ENCODE measurements at regions not wholly inside any gene's neighbourhood (a gene's known extent, or its start where the extent isn't known, plus 50 kb on each side); places are given as distances from the start of the nearest gene placed in this dataset.
"Not testable (repeated sequence)": the region's sequence is repeated elsewhere in the genome, so short reads cannot be mapped to it uniquely, and the experiment has no call there.

- Histone ChIP-seq H3K36me3 (no peaks in the 10 kb centered on the region), H3K27ac (no peak overlapping the region), H3K27me3 (no peaks in the 10 kb centered on the region), H3K4me3 (no peak overlapping the region), H3K9me3 (no peaks in the 10 kb centered on the region), H3K4me1 (peaks cover 8% of the 10 kb centered on the region)
- no peak for DNase-seq (ENCODE audit: extremely low spot score in 2 of 2)
- intact Hi-C loops (cut with DNase I): no loop called here
- TF ChIP-seq, protein P1, sequence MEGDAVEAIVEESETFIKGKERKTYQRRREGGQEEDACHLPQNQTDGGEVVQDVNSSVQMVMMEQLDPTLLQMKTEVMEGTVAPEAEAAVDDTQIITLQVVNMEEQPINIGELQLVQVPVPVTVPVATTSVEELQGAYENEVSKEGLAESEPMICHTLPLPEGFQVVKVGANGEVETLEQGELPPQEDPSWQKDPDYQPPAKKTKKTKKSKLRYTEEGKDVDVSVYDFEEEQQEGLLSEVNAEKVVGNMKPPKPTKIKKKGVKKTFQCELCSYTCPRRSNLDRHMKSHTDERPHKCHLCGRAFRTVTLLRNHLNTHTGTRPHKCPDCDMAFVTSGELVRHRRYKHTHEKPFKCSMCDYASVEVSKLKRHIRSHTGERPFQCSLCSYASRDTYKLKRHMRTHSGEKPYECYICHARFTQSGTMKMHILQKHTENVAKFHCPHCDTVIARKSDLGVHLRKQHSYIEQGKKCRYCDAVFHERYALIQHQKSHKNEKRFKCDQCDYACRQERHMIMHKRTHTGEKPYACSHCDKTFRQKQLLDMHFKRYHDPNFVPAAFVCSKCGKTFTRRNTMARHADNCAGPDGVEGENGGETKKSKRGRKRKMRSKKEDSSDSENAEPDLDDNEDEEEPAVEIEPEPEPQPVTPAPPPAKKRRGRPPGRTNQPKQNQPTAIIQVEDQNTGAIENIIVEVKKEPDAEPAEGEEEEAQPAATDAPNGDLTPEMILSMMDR (IDR thresholded peaks at IDR 0.05): no peak
- TF ChIP-seq POLR2AphosphoS5 (IDR thresholded peaks at IDR 0.05; ENCODE audit: insufficient read depth in 1 of 2, low read depth in 1 of 2) (no peak), POLR2A (IDR thresholded peaks at IDR 0.05) (no peak)
These were observed 96.5 kb downstream of the PPIAL4G start for GRCh38 chr1:148386617-148387016.

DNA sequence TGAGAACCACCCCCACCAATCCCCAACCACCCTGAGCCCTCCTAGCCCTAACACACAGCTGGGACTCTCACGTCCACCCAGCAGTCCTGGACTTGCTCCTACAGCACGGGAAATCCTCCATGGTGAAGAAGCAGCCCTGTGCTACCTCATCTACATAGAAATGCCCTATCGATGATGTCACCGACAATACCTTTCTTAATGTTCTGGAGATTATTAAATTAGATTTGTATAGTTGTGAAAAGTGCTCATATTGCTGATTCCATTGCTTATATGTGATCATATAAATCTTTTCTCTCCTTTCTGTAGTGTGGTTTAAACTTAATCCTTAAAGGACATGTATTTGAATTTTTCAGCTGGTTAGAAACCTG, 97.1 kb downstream of the PPIAL4G start:
- H3K4me3 ChIP-seq; intact Hi-C loops (cut with DNase I); DNase-seq (ENCODE audit: extremely low spot score in 2 of 2); H3K9me3 ChIP-seq; H3K4me1 ChIP-seq; H3K36me3 ChIP-seq; H3K27me3 ChIP-seq; H3K27ac ChIP-seq: not testable (repeated sequence)

DNA sequence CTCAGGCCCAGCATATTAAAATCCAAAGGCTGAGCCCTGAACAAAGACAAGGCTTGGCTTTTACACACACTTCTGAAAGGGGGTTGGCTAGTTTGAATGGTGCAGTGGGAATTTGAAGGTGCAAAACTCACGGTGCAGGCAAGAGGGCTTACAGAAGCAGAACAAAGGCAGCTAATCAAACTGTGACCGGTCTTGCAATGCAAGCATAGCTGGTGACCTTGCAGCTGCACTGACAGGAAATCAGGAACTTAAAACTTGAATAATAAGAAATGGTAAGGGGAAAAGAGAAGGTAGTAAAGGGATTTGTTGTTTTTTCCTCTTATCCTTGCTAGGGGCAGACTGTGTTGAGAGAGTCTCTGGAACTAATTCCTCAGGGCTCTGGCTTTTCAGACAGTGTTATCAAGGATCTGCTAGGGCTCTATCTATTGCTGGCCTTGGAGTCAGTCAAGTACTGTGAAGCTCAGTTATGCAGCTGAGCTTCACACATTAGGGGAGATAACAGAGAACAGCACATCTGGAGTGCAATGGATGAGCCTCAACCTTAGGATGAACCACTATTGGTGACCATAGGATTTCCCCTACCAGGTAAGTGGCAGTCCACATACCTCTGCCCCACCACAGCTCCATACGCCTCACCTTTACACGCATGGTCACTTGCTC, 97.6 kb downstream of the PPIAL4G start:
- H3K27me3 ChIP-seq: no peaks in the 10 kb centered on the region
- no peak for TF ChIP-seq POLR2A (IDR thresholded peaks at IDR 0.05)
- no peak for TF ChIP-seq POLR2AphosphoS5 (IDR thresholded peaks at IDR 0.05; ENCODE audit: insufficient read depth in 1 of 2, low read depth in 1 of 2)
- TF ChIP-seq, protein P1 (IDR thresholded peaks at IDR 0.05): no peak
- no peaks in the 10 kb centered on the region for H3K36me3 ChIP-seq
- H3K9me3 ChIP-seq: no peaks in the 10 kb centered on the region
- no peak for DNase-seq (ENCODE audit: extremely low spot score in 2 of 2)
- intact Hi-C loops (cut with DNase I): no loop called here
- H3K4me3 ChIP-seq: no peak overlapping the region
- H3K27ac ChIP-seq: no peak overlapping the region
- H3K4me1 ChIP-seq: peaks cover 8% of the 10 kb centered on the region

- no peaks in the 10 kb centered on the region for H3K27me3 ChIP-seq
- no peaks in the 10 kb centered on the region for H3K36me3 ChIP-seq
These were observed 99.1 kb downstream of the PPIAL4G start for GRCh38 chr1:148383966-148384365.

GRCh38 chr1:148379697-148380096, 103.4 kb downstream of the PPIAL4G start:
- TF ChIP-seq, protein P1 (IDR thresholded peaks at IDR 0.05): no peak
- TF ChIP-seq POLR2A (IDR thresholded peaks at IDR 0.05) (no peak), POLR2AphosphoS5 (IDR thresholded peaks at IDR 0.05; ENCODE audit: insufficient read depth in 1 of 2, low read depth in 1 of 2) (no peak)
- Histone ChIP-seq H3K4me1 (no peaks in the 10 kb centered on the region), H3K9me3 (no peaks in the 10 kb centered on the region), H3K27me3 (no peaks in the 10 kb centered on the region), H3K27ac (no peak overlapping the region), H3K36me3 (no peaks in the 10 kb centered on the region), H3K4me3 (no peak overlapping the region)
- intact Hi-C loops (cut with DNase I): no loop called here
- DNase-seq (ENCODE audit: extremely low spot score in 2 of 2): no peak

More at GRCh38 chr1:148383966-148384365, 99.1 kb downstream of the PPIAL4G start:
- no peak overlapping the region for H3K27ac ChIP-seq
- no peaks in the 10 kb centered on the region for H3K9me3 ChIP-seq
- TF ChIP-seq, protein P1 (IDR thresholded peaks at IDR 0.05): no peak
- DNase-seq (ENCODE audit: extremely low spot score in 2 of 2): no peak
- peaks cover 8% of the 10 kb centered on the region for H3K4me1 ChIP-seq
- intact Hi-C loops (cut with DNase I): no loop called here
- no peak overlapping the region for H3K4me3 ChIP-seq

GRCh38 chr1:148379170-148379500, 104.0 kb downstream of the PPIAL4G start:
- no peak for TF ChIP-seq POLR2A (IDR thresholded peaks at IDR 0.05)
- no peak for TF ChIP-seq POLR2AphosphoS5 (IDR thresholded peaks at IDR 0.05; ENCODE audit: insufficient read depth in 1 of 2, low read depth in 1 of 2)
- TF ChIP-seq, protein P1 (IDR thresholded peaks at IDR 0.05): no peak
- H3K9me3 ChIP-seq: no peaks in the 10 kb centered on the region
- no peaks in the 10 kb centered on the region for H3K36me3 ChIP-seq
- intact Hi-C loops (cut with DNase I): no loop called here
- H3K27me3 ChIP-seq: no peaks in the 10 kb centered on the region
- no peaks in the 10 kb centered on the region for H3K4me1 ChIP-seq
- no peak overlapping the region for H3K4me3 ChIP-seq
- no peak for DNase-seq (ENCODE audit: extremely low spot score in 2 of 2)
- no peak overlapping the region for H3K27ac ChIP-seq

- H3K36me3 ChIP-seq; intact Hi-C loops (cut with DNase I); H3K27ac ChIP-seq; H3K9me3 ChIP-seq; H3K4me1 ChIP-seq; DNase-seq (ENCODE audit: extremely low spot score in 2 of 2); H3K4me3 ChIP-seq; H3K27me3 ChIP-seq: not testable (repeated sequence)
These were observed 105.1 kb downstream of the PPIAL4G start for GRCh38 chr1:148377992-148378391.

DNA sequence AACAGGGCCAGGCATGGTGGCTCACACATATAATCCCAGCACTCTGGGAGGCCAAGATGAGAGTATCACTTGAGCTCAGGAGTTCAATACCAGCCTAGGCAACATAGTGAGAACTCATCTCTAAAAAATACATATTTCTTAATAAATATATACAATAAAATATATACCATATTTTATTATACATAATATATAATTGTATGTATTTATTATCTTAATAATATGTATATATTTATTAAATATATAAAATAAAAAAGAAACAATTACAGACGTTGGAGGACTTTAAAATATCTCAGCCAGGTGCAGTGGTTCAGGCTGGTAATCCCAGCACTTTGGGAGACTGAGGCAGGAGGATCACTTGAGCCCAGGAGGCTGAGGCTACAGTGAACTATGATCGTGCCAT, 106.1 kb downstream of the PPIAL4G start:
- DNase-seq (ENCODE audit: extremely low spot score in 2 of 2); H3K27ac ChIP-seq; H3K9me3 ChIP-seq; H3K27me3 ChIP-seq; intact Hi-C loops (cut with DNase I); H3K4me3 ChIP-seq; H3K36me3 ChIP-seq; H3K4me1 ChIP-seq: not testable (repeated sequence)

Data from vagina (tissue), 2 donors.